ENCODE measurements at regions not wholly inside any gene's neighbourhood (a gene's known extent, or its start where the extent isn't known, plus 50 kb on each side); places are given as distances from the start of the nearest gene placed in this dataset.

GRCh38 chr6:153702671-153703070 lies 336.4 kb upstream of the OPRM1 start:
- Histone ChIP-seq H3F3A (ENCODE audit: insufficient read depth, low read length, poor library complexity, severe bottlenecking) (no peaks in the 10 kb centered on the region), H3K4me3 (ENCODE audit: low read length) (no peak overlapping the region), H3K9ac (ENCODE audit: low read length) (no peak overlapping the region), H3K27me3 (ENCODE audit: insufficient read depth, low read depth, low read length) (no peaks in the 10 kb centered on the region), H3K4me2 (ENCODE audit: low read length) (no peak overlapping the region), H3K9me2 (ENCODE audit: insufficient read depth, low read length) (no peaks in the 10 kb centered on the region), H2AFZ (ENCODE audit: low read depth, low read length) (no peak overlapping the region), H3K9me3 (ENCODE audit: low read length) (no peaks in the 10 kb centered on the region), H3K27ac (ENCODE audit: low read length) (no peak overlapping the region), H3K79me2 (replicated peaks; ENCODE audit: insufficient read depth, low read length) (no peaks in the 10 kb centered on the region), H4K20me1 (ENCODE audit: insufficient read depth) (no peaks in the 10 kb centered on the region), H3K36me3 (ENCODE audit: insufficient read depth, low read length) (no peaks in the 10 kb centered on the region)
- TF ChIP-seq SMC3 (conservative IDR thresholded peaks at IDR 0.05; ENCODE audit: poor library complexity) (no peak), EP300 (conservative IDR thresholded peaks at IDR 0.05; ENCODE audit: poor library complexity, severe bottlenecking) (no peak), CTCF (IDR thresholded peaks at IDR 0.05; ENCODE audit: poor library complexity, severe bottlenecking) (no peak), RAD21 (conservative IDR thresholded peaks at IDR 0.05) (no peak), MXI1 (conservative IDR thresholded peaks at IDR 0.05; ENCODE audit: poor library complexity, severe bottlenecking) (no peak), REST (IDR thresholded peaks at IDR 0.05; ENCODE audit: borderline replicate concordance) (no peak), EZH2 (IDR thresholded peaks at IDR 0.05; ENCODE audit: borderline replicate concordance, insufficient read depth, low read length, poor library complexity, severe bottlenecking) (no peak), POLR2AphosphoS5 (IDR thresholded peaks at IDR 0.05) (no peak), TAF1 (IDR thresholded peaks at IDR 0.05; ENCODE audit: low read depth) (no peak)

GRCh38 chr6:153698637-153699036 lies 340.4 kb upstream of the OPRM1 start:
- Histone ChIP-seq H3K79me2 (replicated peaks; ENCODE audit: insufficient read depth, low read length) (no peaks in the 10 kb centered on the region), H3K4me2 (ENCODE audit: low read length) (no peak overlapping the region), H2AFZ (ENCODE audit: low read depth, low read length) (no peak overlapping the region), H3K36me3 (ENCODE audit: insufficient read depth, low read length) (no peaks in the 10 kb centered on the region), H3K9me3 (ENCODE audit: low read length) (no peaks in the 10 kb centered on the region), H3K27ac (ENCODE audit: low read length) (no peak overlapping the region), H3K9ac (ENCODE audit: low read length) (no peak overlapping the region), H3F3A (ENCODE audit: insufficient read depth, low read length, poor library complexity, severe bottlenecking) (no peaks in the 10 kb centered on the region), H3K27me3 (ENCODE audit: insufficient read depth, low read depth, low read length) (no peaks in the 10 kb centered on the region), H3K9me2 (ENCODE audit: insufficient read depth, low read length) (no peaks in the 10 kb centered on the region), H4K20me1 (ENCODE audit: insufficient read depth) (no peaks in the 10 kb centered on the region), H3K4me3 (ENCODE audit: low read length) (no peak overlapping the region)
- TF ChIP-seq TAF1 (IDR thresholded peaks at IDR 0.05; ENCODE audit: low read depth) (no peak), RAD21 (conservative IDR thresholded peaks at IDR 0.05) (no peak), REST (IDR thresholded peaks at IDR 0.05; ENCODE audit: borderline replicate concordance) (no peak)

Measured in neural cell (in vitro differentiated cells).